ENCODE measurements at regions not wholly inside any gene's neighbourhood (a gene's known extent, or its start where the extent isn't known, plus 50 kb on each side); places are given as distances from the start of the nearest gene placed in this dataset.

- peaks cover 13% of the 10 kb centered on the region for H3K27me3 Mint-ChIP-seq (ENCODE audit: unreplicated experiment)
- no peaks in the 10 kb centered on the region for H3K9me3 Mint-ChIP-seq (ENCODE audit: unreplicated experiment)
- no peak overlapping the region for H3K4me3 Mint-ChIP-seq (ENCODE audit: unreplicated experiment)
- H3K4me1 Mint-ChIP-seq (ENCODE audit: unreplicated experiment), result no peaks in the 10 kb centered on the region
- no peak overlapping the region for H3K27ac Mint-ChIP-seq (ENCODE audit: unreplicated experiment)
- no peak for DNase-seq (ENCODE audit: extremely low spot score, unreplicated experiment)
- no peak for TF ChIP-seq CTCF (IDR thresholded peaks at IDR 0.05)
- H3K36me3 Mint-ChIP-seq (ENCODE audit: unreplicated experiment), result no peaks in the 10 kb centered on the region
These were observed 263.4 kb downstream of the OLFM3 start for GRCh38 chr1:101733340-101733739.

- no peak for DNase-seq (ENCODE audit: extremely low spot score, unreplicated experiment)
- Mint-ChIP-seq H3K27me3 (ENCODE audit: unreplicated experiment) (no peaks in the 10 kb centered on the region), H3K9me3 (ENCODE audit: unreplicated experiment) (no peaks in the 10 kb centered on the region), H3K4me3 (ENCODE audit: unreplicated experiment) (no peak overlapping the region), H3K36me3 (ENCODE audit: unreplicated experiment) (no peaks in the 10 kb centered on the region), H3K4me1 (ENCODE audit: unreplicated experiment) (peaks cover 8% of the 10 kb centered on the region), H3K27ac (ENCODE audit: unreplicated experiment) (no peak overlapping the region)
- TF ChIP-seq CTCF (IDR thresholded peaks at IDR 0.05), result no peak
These were observed 258.3 kb downstream of the OLFM3 start for GRCh38 chr1:101738475-101738874.

- H3K27me3 Mint-ChIP-seq (ENCODE audit: unreplicated experiment), result no peaks in the 10 kb centered on the region
- peaks cover 8% of the 10 kb centered on the region for H3K4me1 Mint-ChIP-seq (ENCODE audit: unreplicated experiment)
- DNase-seq (ENCODE audit: extremely low spot score, unreplicated experiment), result no peak
- H3K27ac Mint-ChIP-seq (ENCODE audit: unreplicated experiment), result no peak overlapping the region
- H3K4me3 Mint-ChIP-seq (ENCODE audit: unreplicated experiment), result no peak overlapping the region
- no peaks in the 10 kb centered on the region for H3K36me3 Mint-ChIP-seq (ENCODE audit: unreplicated experiment)
- H3K9me3 Mint-ChIP-seq (ENCODE audit: unreplicated experiment), result no peaks in the 10 kb centered on the region
- no peak for TF ChIP-seq CTCF (IDR thresholded peaks at IDR 0.05)
These were observed 257.6 kb downstream of the OLFM3 start for GRCh38 chr1:101739146-101739545.

GRCh38 chr1:101739826-101740330 lies 256.8 kb downstream of the OLFM3 start:
- DNase-seq (ENCODE audit: extremely low spot score, unreplicated experiment), result no peak
- no peak overlapping the region for H3K4me3 Mint-ChIP-seq (ENCODE audit: unreplicated experiment)
- TF ChIP-seq CTCF (IDR thresholded peaks at IDR 0.05), result no peak
- H3K9me3 Mint-ChIP-seq (ENCODE audit: unreplicated experiment), result no peaks in the 10 kb centered on the region
- H3K27me3 Mint-ChIP-seq (ENCODE audit: unreplicated experiment), result no peaks in the 10 kb centered on the region
- no peaks in the 10 kb centered on the region for H3K36me3 Mint-ChIP-seq (ENCODE audit: unreplicated experiment)
- H3K27ac Mint-ChIP-seq (ENCODE audit: unreplicated experiment), result no peak overlapping the region
- H3K4me1 Mint-ChIP-seq (ENCODE audit: unreplicated experiment), result peaks cover 8% of the 10 kb centered on the region

- Mint-ChIP-seq H3K36me3 (ENCODE audit: unreplicated experiment) (no peaks in the 10 kb centered on the region), H3K4me1 (ENCODE audit: unreplicated experiment) (peaks cover 8% of the 10 kb centered on the region), H3K27ac (ENCODE audit: unreplicated experiment) (no peak overlapping the region), H3K4me3 (ENCODE audit: unreplicated experiment) (no peak overlapping the region), H3K27me3 (ENCODE audit: unreplicated experiment) (no peaks in the 10 kb centered on the region), H3K9me3 (ENCODE audit: unreplicated experiment) (no peaks in the 10 kb centered on the region)
- TF ChIP-seq CTCF (IDR thresholded peaks at IDR 0.05), result no peak
- no peak for DNase-seq (ENCODE audit: extremely low spot score, unreplicated experiment)
These were observed 254.8 kb downstream of the OLFM3 start for GRCh38 chr1:101741910-101742309.

Data from osteocyte (in vitro differentiated cells).